PFSK-1 (cell line): ENCODE measurements at regions not wholly inside any gene's neighbourhood (a gene's known extent, or its start where the extent isn't known, plus 50 kb on each side); places are given as distances from the start of the nearest gene placed in this dataset.

Experiments
- FOXP2 ChIP-seq: optimal IDR thresholded peaks from 2 replicates; pipeline ENCODE3; 2011; ENCODE audit warnings: borderline replicate concordance, control low read depth, inconsistent platforms; ENCODE audit not compliant: insufficient read depth; ENCODE audit errors: extremely low read length, extremely low read depth
- POLR2AphosphoS5 ChIP-seq: IDR thresholded peaks from 2 replicates; pipeline ENCODE4 v1.6.1; 2012; ENCODE audit warnings: low read depth, mild to moderate bottlenecking, control low read depth, low read length, moderate library complexity
- REST ChIP-seq, 2 experiments: IDR thresholded peaks; 2 replicates each; pipeline versions ENCODE4 v1.6.1 to v1.8.0; 2011 to 2012; ENCODE audit warnings: low read depth in 2 of 2, low read length in 2 of 2, control low read depth in 1 of 2, inconsistent platforms in 1 of 2, mild to moderate bottlenecking in 1 of 2, moderate library complexity in 1 of 2; ENCODE audit not compliant: insufficient read depth in 1 of 2
- SIN3A ChIP-seq: IDR thresholded peaks from 2 replicates; pipeline ENCODE4 v1.6.1; 2012; ENCODE audit warnings: mild to moderate bottlenecking, low read length, moderate library complexity, borderline replicate concordance; ENCODE audit not compliant: insufficient read depth
- TAF1 ChIP-seq: IDR thresholded peaks from 2 replicates; pipeline ENCODE4 v1.6.1; 2012; ENCODE audit warnings: low read length, control low read depth, borderline replicate concordance; ENCODE audit not compliant: insufficient read depth

GRCh38 chr11:79940974-79941735 lies 500.3 kb upstream of the TENM4 start:
- TF ChIP-seq SIN3A (no peak), FOXP2 (no peak), REST (IDR thresholded peaks at IDR 0.05; ENCODE audit: insufficient read depth in 1 of 2, low read depth in 2 of 2, low read length in 2 of 2) (no peak), TAF1 (no peak), POLR2AphosphoS5 (no peak)

GRCh38 chr11:79940165-79940564 lies 499.3 kb upstream of the TENM4 start:
- TF ChIP-seq REST (IDR thresholded peaks at IDR 0.05; ENCODE audit: insufficient read depth in 1 of 2, low read depth in 2 of 2, low read length in 2 of 2), result no peak
- TF ChIP-seq POLR2AphosphoS5, result no peak
- no peak for TF ChIP-seq TAF1
- TF ChIP-seq SIN3A, result no peak
- no peak for TF ChIP-seq FOXP2

GRCh38 chr11:79939111-79939510 lies 498.3 kb upstream of the TENM4 start:
- TF ChIP-seq FOXP2 (no peak), TAF1 (no peak)

GRCh38 chr11:79937676-79938334 lies 497.0 kb upstream of the TENM4 start:
- TF ChIP-seq SIN3A (no peak), POLR2AphosphoS5 (no peak), FOXP2 (no peak), REST (IDR thresholded peaks at IDR 0.05; ENCODE audit: insufficient read depth in 1 of 2, low read depth in 2 of 2, low read length in 2 of 2) (no peak), TAF1 (no peak)

GRCh38 chr11:79932612-79933011 lies 491.8 kb upstream of the TENM4 start:
- no peak for TF ChIP-seq POLR2AphosphoS5
- TF ChIP-seq REST (IDR thresholded peaks at IDR 0.05; ENCODE audit: insufficient read depth in 1 of 2, low read depth in 2 of 2, low read length in 2 of 2), result no peak
- no peak for TF ChIP-seq FOXP2
- TF ChIP-seq TAF1, result no peak
- no peak for TF ChIP-seq SIN3A
